GM13977 (cell line): ENCODE measurements at regions not wholly inside any gene's neighbourhood (a gene's known extent, or its start where the extent isn't known, plus 50 kb on each side); places are given as distances from the start of the nearest gene placed in this dataset.

Source experiments
- DNase-seq: peaks from one replicate; pipeline ENCODE4 v3.0.0; 2012; ENCODE audit warnings: low spot score
- in situ Hi-C: fragments of 300-500 bp; cut with MboI; formaldehyde crosslinking; loops from one replicate; pipeline ENCODE4 v1.12.0; 2022; ENCODE audit warnings: low sequenced_read_pairs, low pct_unique_long_range_greater_than_20kb, mixed read lengths, inconsistent platforms; ENCODE audit not compliant: unreplicated experiment
- TF ChIP-seq, protein P1 (sequence below): IDR thresholded peaks from 2 replicates; pipeline ENCODE4 v1.5.1; 2012; ENCODE audit warnings: mild to moderate bottlenecking, control low read depth; ENCODE audit not compliant: insufficient read depth; ENCODE audit errors: extremely low read depth, missing control alignments

DNA sequence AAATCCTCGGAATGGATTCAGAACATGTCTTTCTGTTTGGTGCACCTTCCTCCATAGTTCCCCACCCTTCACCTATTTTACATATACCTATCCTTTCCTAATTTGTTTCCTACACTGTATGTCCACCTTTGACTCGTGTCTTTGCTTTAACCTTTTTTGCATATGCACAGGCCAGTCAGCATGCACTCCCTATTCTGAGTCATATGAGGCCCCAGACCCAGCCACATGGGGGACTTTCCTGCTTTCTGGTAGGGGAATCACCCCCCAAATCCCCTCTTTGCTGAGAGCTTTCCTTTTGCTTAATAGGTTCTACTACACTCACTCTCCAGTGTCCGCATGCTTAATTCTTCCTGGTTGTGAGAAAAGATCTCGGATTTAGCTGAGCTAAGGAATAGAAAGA is 393.8 kb upstream of the IMPG1 start:
- TF ChIP-seq, protein P1, sequence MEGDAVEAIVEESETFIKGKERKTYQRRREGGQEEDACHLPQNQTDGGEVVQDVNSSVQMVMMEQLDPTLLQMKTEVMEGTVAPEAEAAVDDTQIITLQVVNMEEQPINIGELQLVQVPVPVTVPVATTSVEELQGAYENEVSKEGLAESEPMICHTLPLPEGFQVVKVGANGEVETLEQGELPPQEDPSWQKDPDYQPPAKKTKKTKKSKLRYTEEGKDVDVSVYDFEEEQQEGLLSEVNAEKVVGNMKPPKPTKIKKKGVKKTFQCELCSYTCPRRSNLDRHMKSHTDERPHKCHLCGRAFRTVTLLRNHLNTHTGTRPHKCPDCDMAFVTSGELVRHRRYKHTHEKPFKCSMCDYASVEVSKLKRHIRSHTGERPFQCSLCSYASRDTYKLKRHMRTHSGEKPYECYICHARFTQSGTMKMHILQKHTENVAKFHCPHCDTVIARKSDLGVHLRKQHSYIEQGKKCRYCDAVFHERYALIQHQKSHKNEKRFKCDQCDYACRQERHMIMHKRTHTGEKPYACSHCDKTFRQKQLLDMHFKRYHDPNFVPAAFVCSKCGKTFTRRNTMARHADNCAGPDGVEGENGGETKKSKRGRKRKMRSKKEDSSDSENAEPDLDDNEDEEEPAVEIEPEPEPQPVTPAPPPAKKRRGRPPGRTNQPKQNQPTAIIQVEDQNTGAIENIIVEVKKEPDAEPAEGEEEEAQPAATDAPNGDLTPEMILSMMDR, result no peak
- DNase-seq, result no peak
- in situ Hi-C loops, result no loop called here

DNA sequence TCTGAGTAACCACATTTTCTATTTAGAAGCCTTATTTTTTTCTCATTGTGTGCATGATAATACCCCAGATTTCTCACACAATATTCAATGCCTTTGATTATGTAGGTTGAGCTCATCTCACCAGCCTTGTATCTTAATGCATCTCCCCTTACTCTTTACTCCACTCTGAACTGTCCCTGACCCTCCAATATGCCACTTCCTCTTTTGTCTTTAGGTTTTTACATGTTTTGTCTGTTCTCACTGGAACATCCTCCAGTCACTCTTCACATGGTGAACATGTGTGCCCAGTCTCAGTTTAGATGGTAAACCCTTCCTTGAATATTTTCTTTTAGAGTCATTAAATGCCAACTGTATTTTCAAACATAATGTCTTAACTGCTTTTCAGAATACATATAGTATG is 392.9 kb upstream of the IMPG1 start:
- no peak for DNase-seq
- TF ChIP-seq, protein P1, result no peak
- in situ Hi-C loops, result no loop called here

DNA sequence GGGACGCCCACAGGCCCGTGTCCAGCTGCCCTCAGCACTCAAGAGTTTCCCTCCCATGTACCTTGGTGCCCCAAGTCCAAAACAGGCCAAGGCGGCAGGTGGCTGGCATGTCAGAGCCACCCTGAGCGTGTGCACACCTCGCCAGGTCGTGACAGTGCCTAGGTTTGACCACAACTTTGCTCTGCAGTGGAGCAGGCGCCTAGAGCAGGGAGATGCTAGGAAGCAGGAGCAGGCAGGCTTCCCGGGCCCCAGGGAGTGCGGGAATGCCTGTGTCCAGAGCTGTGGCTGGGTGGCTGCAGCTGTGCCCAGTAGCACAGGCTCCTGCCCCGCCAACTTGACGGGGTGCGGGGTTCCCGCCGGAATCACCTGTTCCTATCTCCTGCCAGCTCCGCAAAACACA is 380.8 kb upstream of the IMPG1 start:
- in situ Hi-C loops, result no loop called here
- DNase-seq, result no peak
- TF ChIP-seq, protein P1, result no peak

DNA sequence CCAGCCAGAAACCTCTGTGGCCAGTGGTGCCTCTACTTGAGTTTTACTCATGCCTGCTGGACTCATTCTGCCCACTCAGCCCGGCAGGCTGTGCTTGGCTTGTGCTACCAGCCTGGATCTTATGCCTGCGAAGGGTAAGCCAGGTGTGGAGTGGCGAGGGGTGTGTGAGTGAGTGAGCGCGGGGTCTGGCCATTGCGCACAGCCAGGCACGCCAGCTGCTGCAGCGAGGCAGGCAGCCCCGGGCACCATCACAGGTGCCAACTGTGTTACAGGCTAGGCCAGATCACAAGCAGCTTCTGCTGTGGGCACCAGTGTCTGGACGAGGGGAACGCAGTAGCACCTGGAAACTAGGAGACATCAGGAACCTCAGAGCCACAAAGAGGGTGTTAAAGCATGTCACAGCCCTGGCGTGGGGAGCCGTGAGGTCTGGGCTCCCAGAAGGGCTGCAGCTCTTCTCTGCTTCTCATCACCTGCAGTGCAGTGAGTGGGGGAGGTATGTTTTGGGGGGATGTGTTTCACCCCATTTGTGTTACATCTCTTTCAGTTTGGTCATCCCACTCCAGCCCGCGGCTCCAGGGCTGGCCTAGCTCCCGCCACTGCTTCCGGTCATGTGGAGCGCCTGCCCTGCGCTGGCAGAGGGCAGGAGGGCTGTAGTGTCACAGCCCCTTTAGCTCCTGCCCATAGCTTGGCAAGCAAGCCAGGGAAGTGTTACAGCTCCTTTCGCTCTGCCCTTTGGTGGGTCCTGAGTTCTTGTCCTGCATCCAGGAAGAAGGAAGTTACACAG is 379.7 kb upstream of the IMPG1 start:
- TF ChIP-seq, protein P1, result no peak
- in situ Hi-C loops, result no loop called here
- no peak for DNase-seq

DNA sequence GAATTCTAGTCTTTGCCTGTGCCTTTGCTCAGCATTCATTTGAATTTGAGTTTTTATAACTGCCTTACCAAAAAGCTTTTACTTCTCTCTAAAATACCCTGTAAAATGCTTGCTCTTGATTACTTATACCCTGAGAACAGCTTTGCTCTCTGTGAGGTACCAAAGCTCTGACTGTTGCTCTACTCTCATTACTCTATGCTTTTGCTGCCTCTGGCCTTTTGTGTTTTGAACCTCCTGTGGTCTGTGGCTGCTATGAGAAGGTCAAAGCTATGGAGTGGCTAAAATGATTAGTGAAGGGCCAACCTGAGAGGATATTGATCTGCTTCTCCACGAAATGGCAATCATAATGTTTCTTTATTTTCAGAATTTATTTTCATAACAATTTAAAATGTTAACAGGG is 375.6 kb upstream of the IMPG1 start:
- DNase-seq, result no peak

DNA sequence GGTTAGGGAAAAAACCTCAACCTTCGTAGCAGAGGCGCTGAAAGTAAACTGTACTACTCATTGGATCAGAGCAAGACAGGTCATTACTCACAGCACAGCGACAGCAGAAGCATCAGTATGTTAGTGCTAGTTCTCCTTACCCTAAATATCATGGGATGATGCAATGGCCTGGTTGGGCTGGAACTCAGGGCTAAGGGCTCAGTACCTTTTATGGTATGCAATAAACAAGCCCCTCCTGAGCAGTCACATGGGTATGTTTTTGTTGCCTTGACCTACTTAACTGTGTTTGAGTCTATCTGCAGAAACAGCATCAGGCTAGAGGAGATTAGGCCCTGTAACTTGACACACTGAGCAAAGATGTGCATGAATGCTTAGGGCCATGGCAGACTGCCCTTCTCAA is 369.4 kb upstream of the IMPG1 start:
- TF ChIP-seq, protein P1, result no peak
- DNase-seq, result no peak
- in situ Hi-C loops, result no loop called here

More for the DNA sequence above, 375.6 kb upstream of the IMPG1 start:
- TF ChIP-seq, protein P1, result no peak
- in situ Hi-C loops, result no loop called here
